HFFc6 (cell line): ENCODE measurements at regions not wholly inside any gene's neighbourhood (a gene's known extent, or its start where the extent isn't known, plus 50 kb on each side); places are given as distances from the start of the nearest gene placed in this dataset.

Experiments
- DNase-seq: peaks from one replicate; pipeline ENCODE4 v3.0.0-alpha.2; 2018
- H3K27ac Mint-ChIP-seq: 2 replicates; pipeline ENCODE4 v1.8.0; 2020; ENCODE audit warnings: mild to moderate bottlenecking, mixed read lengths
- H3K27me3 Mint-ChIP-seq: 2 replicates; pipeline ENCODE4 v1.8.0; 2021; ENCODE audit warnings: mild to moderate bottlenecking, moderate library complexity, mixed read lengths; ENCODE audit not compliant: insufficient read depth
- H3K36me3 Mint-ChIP-seq: 2 replicates; pipeline ENCODE4 v1.8.0; 2021; ENCODE audit warnings: low read depth, mixed read lengths
- H3K4me1 Mint-ChIP-seq: 2 replicates; pipeline ENCODE4 v1.8.0; 2020; ENCODE audit warnings: low read depth, mixed read lengths
- H3K4me3 Mint-ChIP-seq: 2 replicates; pipeline ENCODE4 v1.8.0; 2020; ENCODE audit warnings: mild to moderate bottlenecking, moderate library complexity, mixed read lengths
- H3K9me3 Mint-ChIP-seq: 2 replicates; pipeline ENCODE4 v1.8.0; 2020; ENCODE audit warnings: mild to moderate bottlenecking, mixed read lengths
- TF ChIP-seq, protein P1 (sequence below): fragments of 200-600 bp; sonication (generic); IDR thresholded peaks from 2 replicates; pipeline ENCODE4 v1.5.0; 2021; ENCODE audit warnings: antibody characterized with exemption, mild to moderate bottlenecking

DNA sequence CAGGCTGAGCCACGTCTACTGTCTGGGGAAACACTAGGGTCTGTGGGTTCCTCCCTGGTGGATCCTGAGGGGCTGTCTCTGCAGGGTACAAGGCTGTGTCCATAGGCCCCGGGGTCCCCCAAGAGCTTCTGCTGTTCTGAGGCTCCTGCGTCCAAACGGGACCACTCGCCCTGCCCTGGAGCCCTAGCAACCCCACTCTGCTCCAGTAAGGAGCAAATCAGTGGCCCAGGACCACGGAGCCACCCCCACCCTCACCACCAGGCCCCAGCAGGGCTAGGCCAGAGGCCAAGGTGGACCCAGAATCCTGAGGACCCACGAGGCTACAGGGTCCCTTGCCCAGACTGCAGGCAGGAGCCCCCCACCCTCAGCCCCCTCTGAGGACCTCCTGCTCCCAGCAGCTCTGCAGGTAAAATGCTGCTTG lies 75.1 kb upstream of the GALNT9 start:
- Mint-ChIP-seq H3K9me3 (no peaks in the 10 kb centered on the region), H3K4me3 (no peak overlapping the region), H3K27ac (no peak overlapping the region), H3K27me3 (peaks cover 27% of the 10 kb centered on the region), H3K36me3 (no peaks in the 10 kb centered on the region), H3K4me1 (no peaks in the 10 kb centered on the region)
- DNase-seq = no peak
- TF ChIP-seq, protein P1, sequence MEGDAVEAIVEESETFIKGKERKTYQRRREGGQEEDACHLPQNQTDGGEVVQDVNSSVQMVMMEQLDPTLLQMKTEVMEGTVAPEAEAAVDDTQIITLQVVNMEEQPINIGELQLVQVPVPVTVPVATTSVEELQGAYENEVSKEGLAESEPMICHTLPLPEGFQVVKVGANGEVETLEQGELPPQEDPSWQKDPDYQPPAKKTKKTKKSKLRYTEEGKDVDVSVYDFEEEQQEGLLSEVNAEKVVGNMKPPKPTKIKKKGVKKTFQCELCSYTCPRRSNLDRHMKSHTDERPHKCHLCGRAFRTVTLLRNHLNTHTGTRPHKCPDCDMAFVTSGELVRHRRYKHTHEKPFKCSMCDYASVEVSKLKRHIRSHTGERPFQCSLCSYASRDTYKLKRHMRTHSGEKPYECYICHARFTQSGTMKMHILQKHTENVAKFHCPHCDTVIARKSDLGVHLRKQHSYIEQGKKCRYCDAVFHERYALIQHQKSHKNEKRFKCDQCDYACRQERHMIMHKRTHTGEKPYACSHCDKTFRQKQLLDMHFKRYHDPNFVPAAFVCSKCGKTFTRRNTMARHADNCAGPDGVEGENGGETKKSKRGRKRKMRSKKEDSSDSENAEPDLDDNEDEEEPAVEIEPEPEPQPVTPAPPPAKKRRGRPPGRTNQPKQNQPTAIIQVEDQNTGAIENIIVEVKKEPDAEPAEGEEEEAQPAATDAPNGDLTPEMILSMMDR = no peak

- H3K36me3 Mint-ChIP-seq = no peaks in the 10 kb centered on the region
- H3K4me1 Mint-ChIP-seq = no peaks in the 10 kb centered on the region
- TF ChIP-seq, protein P1 = no peak
- peaks cover 25% of the 10 kb centered on the region for H3K27me3 Mint-ChIP-seq
- no peak overlapping the region for H3K27ac Mint-ChIP-seq
- H3K4me3 Mint-ChIP-seq = no peak overlapping the region
- no peak for DNase-seq
- no peaks in the 10 kb centered on the region for H3K9me3 Mint-ChIP-seq
These were observed 74.4 kb upstream of the GALNT9 start for GRCh38 chr12:132403636-132404434.

GRCh38 chr12:132402831-132403416 lies 73.5 kb upstream of the GALNT9 start:
- Mint-ChIP-seq H3K9me3 (no peaks in the 10 kb centered on the region), H3K4me3 (no peak overlapping the region), H3K27me3 (peaks cover 26% of the 10 kb centered on the region), H3K27ac (no peak overlapping the region), H3K4me1 (no peaks in the 10 kb centered on the region), H3K36me3 (no peaks in the 10 kb centered on the region)
- TF ChIP-seq, protein P1 = no peak
- no peak for DNase-seq

GRCh38 chr12:132401982-132402381 lies 72.6 kb upstream of the GALNT9 start:
- Mint-ChIP-seq H3K9me3 (no peaks in the 10 kb centered on the region), H3K4me1 (no peaks in the 10 kb centered on the region), H3K27me3 (peaks cover 24% of the 10 kb centered on the region), H3K36me3 (no peaks in the 10 kb centered on the region), H3K27ac (no peak overlapping the region), H3K4me3 (no peak overlapping the region)
- TF ChIP-seq, protein P1 = no peak
- no peak for DNase-seq

GRCh38 chr12:132400011-132400641 lies 70.7 kb upstream of the GALNT9 start:
- no peaks in the 10 kb centered on the region for H3K4me1 Mint-ChIP-seq

More at GRCh38 chr12:132400011-132400641, 70.7 kb upstream of the GALNT9 start:
- Mint-ChIP-seq H3K27ac (no peak overlapping the region), H3K9me3 (peaks cover 5% of the 10 kb centered on the region; the same call in 1 of the 2 replicates), H3K4me3 (no peak overlapping the region), H3K27me3 (peaks cover 24% of the 10 kb centered on the region), H3K36me3 (no peaks in the 10 kb centered on the region)
- DNase-seq = no peak
- TF ChIP-seq, protein P1 = no peak
